Loucy (cell line): ENCODE measurements at regions not wholly inside any gene's neighbourhood (a gene's known extent, or its start where the extent isn't known, plus 50 kb on each side); places are given as distances from the start of the nearest gene placed in this dataset.

ENCODE experiments used
- H2AFZ ChIP-seq: fragments of 200-600 bp; sonication (generic); 2 replicates; pipeline ENCODE4 v1.6.0; 2016; ENCODE audit warnings: antibody characterized with exemption, mild to moderate bottlenecking, low read length, moderate library complexity
- H3F3A ChIP-seq: fragments of 200-600 bp; 2 replicates; pipeline ENCODE4 v1.6.0; 2016; ENCODE audit warnings: antibody characterized with exemption, low read depth, mild to moderate bottlenecking
- H3K27me3 ChIP-seq: fragments of 200-600 bp; sonication (generic); 2 replicates; pipeline ENCODE4 v1.6.1; 2014; ENCODE audit warnings: low read length, mild to moderate bottlenecking; ENCODE audit not compliant: insufficient read depth, poor library complexity, severe bottlenecking
- H3K36me3 ChIP-seq: fragments of 200-600 bp; sonication (generic); 2 replicates; pipeline ENCODE4 v1.6.1; 2016; ENCODE audit warnings: low read length; ENCODE audit not compliant: insufficient read depth
- H3K4me1 ChIP-seq: fragments of 200-600 bp; sonication (generic); 2 replicates; pipeline ENCODE4 v1.5.1; 2014; ENCODE audit warnings: low read length, mild to moderate bottlenecking; ENCODE audit not compliant: insufficient read depth, poor library complexity, severe bottlenecking
- H3K4me2 ChIP-seq: fragments of 200-600 bp; sonication (generic); 2 replicates; pipeline ENCODE4 v1.6.0; 2014; ENCODE audit warnings: antibody characterized with exemption, low read length, low read depth, mild to moderate bottlenecking; ENCODE audit not compliant: poor library complexity, severe bottlenecking
- H3K4me3 ChIP-seq: fragments of 200-600 bp; sonication (generic); 2 replicates; pipeline ENCODE4 v1.5.1; 2014; ENCODE audit warnings: low read length, mild to moderate bottlenecking, mixed read lengths; ENCODE audit not compliant: poor library complexity, severe bottlenecking
- H3K79me2 ChIP-seq: fragments of 200-600 bp; sonication (generic); 2 replicates; pipeline ENCODE4 v1.6.1; 2014; ENCODE audit warnings: low read length; ENCODE audit not compliant: insufficient read depth
- H3K9ac ChIP-seq: fragments of 200-600 bp; sonication (generic); 2 replicates; pipeline ENCODE4 v1.6.0; 2014; ENCODE audit warnings: mild to moderate bottlenecking, low read depth, low read length, moderate library complexity; ENCODE audit not compliant: poor library complexity, severe bottlenecking
- H3K9me2 ChIP-seq: fragments of 200-600 bp; sonication (generic); replicated peaks from 2 replicates; pipeline ENCODE4 v1.6.1; 2016; ENCODE audit warnings: low read depth, low read length, mixed read lengths
- H3K9me3 ChIP-seq: fragments of 200-600 bp; sonication (generic); 2 replicates; pipeline ENCODE4 v1.6.1; 2014; ENCODE audit warnings: mild to moderate bottlenecking, antibody characterized with exemption, low read length, low read depth; ENCODE audit not compliant: insufficient read depth
- H4K20me1 ChIP-seq: fragments of 200-600 bp; sonication (generic); 2 replicates; pipeline ENCODE4 v1.6.0; 2014; ENCODE audit warnings: antibody characterized with exemption, low read length, mild to moderate bottlenecking; ENCODE audit not compliant: insufficient read depth, poor library complexity, severe bottlenecking
- EZH2phosphoT487 ChIP-seq: fragments of 200-600 bp; IDR thresholded peaks from 2 replicates; pipeline ENCODE4 v1.6.1; 2018; ENCODE audit warnings: antibody characterized with exemption, mild to moderate bottlenecking, moderate library complexity, borderline replicate concordance
- TF ChIP-seq, protein P1 (sequence below): fragments of 200-600 bp; sonication (generic); conservative IDR thresholded peaks from 2 replicates; pipeline ENCODE4 v1.5.1; 2014; ENCODE audit warnings: mild to moderate bottlenecking, antibody characterized with exemption, low read length

DNA sequence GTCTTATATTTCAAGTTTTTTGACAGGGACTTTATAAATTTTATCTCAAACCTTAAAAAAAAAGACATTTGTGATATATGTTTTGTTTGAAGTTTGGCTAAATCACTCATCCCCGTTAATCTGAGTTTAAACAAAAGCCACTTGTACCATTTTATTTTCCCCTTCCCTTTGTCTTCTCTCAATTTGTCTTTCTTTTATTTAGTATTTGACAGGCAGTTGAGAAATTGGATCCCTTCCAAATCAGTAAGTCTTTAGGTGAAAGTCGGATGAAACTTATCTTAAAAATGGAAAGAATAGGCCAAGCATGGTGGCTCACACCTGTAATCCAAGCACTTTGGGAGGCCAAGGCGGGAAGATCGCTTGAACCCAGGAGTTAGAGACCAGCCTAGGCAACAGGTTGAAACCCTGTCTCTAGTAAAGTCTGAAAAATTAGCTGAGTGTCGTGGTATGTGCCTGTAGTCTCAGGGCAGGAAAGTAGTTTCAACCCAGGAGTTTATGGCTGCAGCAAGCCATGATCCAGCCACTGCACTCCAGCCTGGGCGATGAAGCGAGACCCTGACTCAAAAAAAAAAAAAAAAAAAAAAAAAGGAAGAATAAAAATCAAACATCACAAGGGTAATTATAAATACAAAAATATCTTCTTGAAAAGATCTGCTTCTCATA lies 394.6 kb upstream of the TPM1 start:
- Histone ChIP-seq H4K20me1 (no peaks in the 10 kb centered on the region), H3K9me2 (no peaks in the 10 kb centered on the region), H3K27me3 (no peaks in the 10 kb centered on the region), H3K79me2 (no peaks in the 10 kb centered on the region), H3K9me3 (no peaks in the 10 kb centered on the region), H3F3A (no peaks in the 10 kb centered on the region), H3K4me2 (no peak overlapping the region), H2AFZ (no peak overlapping the region), H3K4me1 (no peaks in the 10 kb centered on the region), H3K4me3 (no peak overlapping the region), H3K9ac (no peak overlapping the region), H3K36me3 (no peaks in the 10 kb centered on the region)
- TF ChIP-seq EZH2phosphoT487: no peak
- TF ChIP-seq, protein P1, sequence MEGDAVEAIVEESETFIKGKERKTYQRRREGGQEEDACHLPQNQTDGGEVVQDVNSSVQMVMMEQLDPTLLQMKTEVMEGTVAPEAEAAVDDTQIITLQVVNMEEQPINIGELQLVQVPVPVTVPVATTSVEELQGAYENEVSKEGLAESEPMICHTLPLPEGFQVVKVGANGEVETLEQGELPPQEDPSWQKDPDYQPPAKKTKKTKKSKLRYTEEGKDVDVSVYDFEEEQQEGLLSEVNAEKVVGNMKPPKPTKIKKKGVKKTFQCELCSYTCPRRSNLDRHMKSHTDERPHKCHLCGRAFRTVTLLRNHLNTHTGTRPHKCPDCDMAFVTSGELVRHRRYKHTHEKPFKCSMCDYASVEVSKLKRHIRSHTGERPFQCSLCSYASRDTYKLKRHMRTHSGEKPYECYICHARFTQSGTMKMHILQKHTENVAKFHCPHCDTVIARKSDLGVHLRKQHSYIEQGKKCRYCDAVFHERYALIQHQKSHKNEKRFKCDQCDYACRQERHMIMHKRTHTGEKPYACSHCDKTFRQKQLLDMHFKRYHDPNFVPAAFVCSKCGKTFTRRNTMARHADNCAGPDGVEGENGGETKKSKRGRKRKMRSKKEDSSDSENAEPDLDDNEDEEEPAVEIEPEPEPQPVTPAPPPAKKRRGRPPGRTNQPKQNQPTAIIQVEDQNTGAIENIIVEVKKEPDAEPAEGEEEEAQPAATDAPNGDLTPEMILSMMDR: no peak

DNA sequence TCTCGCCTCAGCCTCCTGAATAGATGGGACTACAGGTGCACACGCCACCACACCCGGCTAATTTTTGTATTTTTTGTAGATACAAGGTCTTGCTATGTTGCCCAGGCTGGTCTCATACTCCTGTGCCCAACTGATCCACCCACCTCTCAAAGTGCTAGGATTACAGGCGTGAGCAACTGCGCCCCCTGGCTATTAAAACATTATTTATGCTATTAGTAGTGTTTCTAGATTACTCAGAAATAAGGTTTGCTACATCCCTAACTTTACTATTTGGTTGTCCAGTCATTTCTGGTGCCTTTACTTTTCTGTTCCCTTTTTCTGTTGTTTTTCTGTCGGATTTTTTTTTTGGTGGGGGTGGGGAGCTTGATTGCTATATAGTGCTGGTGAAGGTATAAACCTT lies 393.6 kb upstream of the TPM1 start:
- Histone ChIP-seq H2AFZ (no peak overlapping the region), H4K20me1 (no peaks in the 10 kb centered on the region), H3F3A (no peaks in the 10 kb centered on the region), H3K4me2 (no peak overlapping the region), H3K79me2 (no peaks in the 10 kb centered on the region), H3K36me3 (no peaks in the 10 kb centered on the region), H3K27me3 (no peaks in the 10 kb centered on the region), H3K9me2 (no peaks in the 10 kb centered on the region), H3K4me3 (no peak overlapping the region), H3K9me3 (no peaks in the 10 kb centered on the region), H3K4me1 (no peaks in the 10 kb centered on the region), H3K9ac (no peak overlapping the region)
- TF ChIP-seq, protein P1: peak; percentile 70
- no peak for TF ChIP-seq EZH2phosphoT487

DNA sequence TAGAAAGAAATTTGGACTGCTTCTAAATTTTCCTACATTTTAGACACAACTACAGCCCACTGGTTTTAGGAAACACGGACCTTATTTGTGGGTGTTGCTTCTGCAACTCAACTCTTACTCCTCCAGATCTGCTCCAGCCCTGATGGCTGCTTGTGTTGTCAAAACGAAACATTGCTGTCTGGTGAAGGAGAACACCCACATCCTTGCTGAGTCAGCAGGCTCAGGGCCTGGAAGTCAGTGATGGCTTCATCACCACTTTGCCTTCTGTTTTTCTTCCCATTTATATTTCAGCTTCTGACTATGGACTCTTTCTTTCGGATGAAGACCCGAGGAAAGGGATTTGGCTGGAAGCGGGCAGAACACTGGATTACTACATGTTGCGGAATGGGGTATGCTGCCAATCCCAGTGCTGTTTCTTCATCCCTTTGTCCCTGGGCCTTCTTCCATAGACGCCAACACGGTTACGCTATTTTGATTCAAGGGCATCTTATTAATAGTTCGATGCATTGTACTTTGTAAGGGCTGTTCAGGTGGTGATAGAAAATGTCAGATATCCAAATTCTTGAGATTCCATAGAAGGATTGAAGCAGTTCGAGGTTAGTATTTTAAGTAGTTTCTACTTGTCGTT lies 392.6 kb upstream of the TPM1 start:
- H2AFZ ChIP-seq: no peak overlapping the region
- H3K27me3 ChIP-seq: no peaks in the 10 kb centered on the region
- H3K9me2 ChIP-seq: no peaks in the 10 kb centered on the region
- TF ChIP-seq, protein P1: no peak
- TF ChIP-seq EZH2phosphoT487: no peak
- H4K20me1 ChIP-seq: no peaks in the 10 kb centered on the region
- no peaks in the 10 kb centered on the region for H3K9me3 ChIP-seq
- no peak overlapping the region for H3K4me3 ChIP-seq
- H3K9ac ChIP-seq: no peak overlapping the region
- no peak overlapping the region for H3K4me2 ChIP-seq
- H3K79me2 ChIP-seq: no peaks in the 10 kb centered on the region
- H3K4me1 ChIP-seq: no peaks in the 10 kb centered on the region
- H3F3A ChIP-seq: no peaks in the 10 kb centered on the region
- no peaks in the 10 kb centered on the region for H3K36me3 ChIP-seq
